ENCODE measurements at regions not wholly inside any gene's neighbourhood (a gene's known extent, or its start where the extent isn't known, plus 50 kb on each side); places are given as distances from the start of the nearest gene placed in this dataset.

GRCh38 chr1:91622616-91623015 lies 122.0 kb downstream of the CDC7 start:
- TF ChIP-seq CTCF (optimal IDR thresholded peaks at IDR 0.05 in 1 of 3, IDR thresholded peaks at IDR 0.05 in 1 of 3, conservative IDR thresholded peaks at IDR 0.05 in 1 of 3; ENCODE audit: extremely low read depth in 1 of 3, insufficient read depth in 2 of 3, low read length in 3 of 3) = no peak
- no peak for TF ChIP-seq EZH2 (IDR thresholded peaks at IDR 0.05; ENCODE audit: low read length)

Data from keratinocyte (primary cell).